CD8-positive, alpha-beta memory T cell (primary cell): ENCODE measurements at regions not wholly inside any gene's neighbourhood (a gene's known extent, or its start where the extent isn't known, plus 50 kb on each side); places are given as distances from the start of the nearest gene placed in this dataset.

Experiments used
- CTCF ChIA-PET: fragments of 350-600 bp; sonication (Branson Sonifier 250); formaldehyde crosslinking; loops from one replicate; lab custom pipeline; 2021; ENCODE audit warnings: antibody characterized with exemption; lab: Charles Lee
- POLR2A ChIA-PET: fragments of 350-600 bp; sonication (Branson Sonifier 250); formaldehyde crosslinking; loops from one replicate; lab custom pipeline; 2021; ENCODE audit warnings: antibody characterized with exemption; lab: Charles Lee
- DNase-seq, 5 donors: peaks; one replicate each; pipeline versions ENCODE4 v3.0.0 to v3.0.0-alpha.2; 2020 to 2022; ENCODE audit warnings: mixed read lengths in 1 of 5
- H3K27ac ChIP-seq: one replicate; pipeline ENCODE4 v1.7.0; 2013; ENCODE audit warnings: low read depth, mild to moderate bottlenecking, low read length, moderate library complexity
- H3K27me3 ChIP-seq: 2 replicates; pipeline ENCODE4 v1.7.0; 2013; ENCODE audit warnings: low read length, mild to moderate bottlenecking; ENCODE audit not compliant: insufficient read depth, poor library complexity, severe bottlenecking
- H3K36me3 ChIP-seq: 2 replicates; pipeline ENCODE4 v1.7.0; 2013; ENCODE audit warnings: mild to moderate bottlenecking, low read length, moderate library complexity; ENCODE audit not compliant: insufficient read depth
- H3K4me1 ChIP-seq: 2 replicates; pipeline ENCODE4 v1.7.0; 2013; ENCODE audit warnings: mild to moderate bottlenecking, low read length, moderate library complexity; ENCODE audit not compliant: insufficient read depth
- H3K4me3 ChIP-seq: 2 replicates; pipeline ENCODE4 v1.7.0; 2013; ENCODE audit warnings: mild to moderate bottlenecking, low read length
- H3K9me3 ChIP-seq: 2 replicates; pipeline ENCODE4 v1.7.0; 2013; ENCODE audit warnings: mild to moderate bottlenecking, low read length
- H3K27ac Mint-ChIP-seq, 8 donors: one replicate each; pipeline ENCODE4 v1.8.0; 2020 to 2021; ENCODE audit warnings: mixed read lengths in 8 of 8, mild to moderate bottlenecking in 6 of 8, inconsistent platforms in 3 of 8, moderate library complexity in 3 of 8
- H3K27me3 Mint-ChIP-seq, 2 donors: one replicate each; pipeline ENCODE4 v1.8.0; 2020 to 2021; ENCODE audit warnings: mixed read lengths in 2 of 2, mild to moderate bottlenecking in 1 of 2, moderate library complexity in 1 of 2
- H3K36me3 Mint-ChIP-seq, 3 donors: one replicate each; pipeline ENCODE4 v1.8.0; 2020 to 2021; ENCODE audit warnings: mixed read lengths in 3 of 3, inconsistent platforms in 1 of 3, mild to moderate bottlenecking in 1 of 3
- H3K4me1 Mint-ChIP-seq, 3 donors: one replicate each; pipeline ENCODE4 v1.8.0; 2020 to 2021; ENCODE audit warnings: mixed read lengths in 3 of 3, inconsistent platforms in 1 of 3, mild to moderate bottlenecking in 1 of 3
- H3K4me3 Mint-ChIP-seq, 7 donors: one replicate each; pipeline ENCODE4 v1.8.0; 2020 to 2021; ENCODE audit warnings: mixed read lengths in 7 of 7, mild to moderate bottlenecking in 6 of 7, moderate library complexity in 4 of 7, inconsistent platforms in 2 of 7
- H3K9me3 Mint-ChIP-seq, 5 donors: one replicate each; pipeline ENCODE4 v1.8.0; 2020 to 2022; ENCODE audit warnings: mixed read lengths in 5 of 5, mild to moderate bottlenecking in 3 of 5, moderate library complexity in 2 of 5, inconsistent platforms in 1 of 5

- Histone ChIP-seq H3K9me3 (no peaks in the 10 kb centered on the region), H3K4me1 (no peaks in the 10 kb centered on the region), H3K27ac (no peak overlapping the region), H3K27me3 (no peaks in the 10 kb centered on the region), H3K36me3 (no peaks in the 10 kb centered on the region), H3K4me3 (no peak overlapping the region)
- CTCF ChIA-PET = no interaction called here
- Mint-ChIP-seq H3K4me1 (no peaks in the 10 kb centered on the region), H3K27ac (no peak overlapping the region), H3K9me3 (peaks cover 0 to 6% (median 5%) of the 10 kb centered on the region in 5 donors), H3K4me3 (no peak overlapping the region), H3K36me3 (no peaks in the 10 kb centered on the region), H3K27me3 (no peaks in the 10 kb centered on the region)
- POLR2A ChIA-PET = no interaction called here
- DNase-seq = no peak
Observed at GRCh38 chr2:107027205-107027604, 141.2 kb upstream of the ST6GAL2 start.

GRCh38 chr2:107027810-107028209, 141.8 kb upstream of the ST6GAL2 start:
- no peaks in the 10 kb centered on the region for H3K4me1 Mint-ChIP-seq

DNA sequence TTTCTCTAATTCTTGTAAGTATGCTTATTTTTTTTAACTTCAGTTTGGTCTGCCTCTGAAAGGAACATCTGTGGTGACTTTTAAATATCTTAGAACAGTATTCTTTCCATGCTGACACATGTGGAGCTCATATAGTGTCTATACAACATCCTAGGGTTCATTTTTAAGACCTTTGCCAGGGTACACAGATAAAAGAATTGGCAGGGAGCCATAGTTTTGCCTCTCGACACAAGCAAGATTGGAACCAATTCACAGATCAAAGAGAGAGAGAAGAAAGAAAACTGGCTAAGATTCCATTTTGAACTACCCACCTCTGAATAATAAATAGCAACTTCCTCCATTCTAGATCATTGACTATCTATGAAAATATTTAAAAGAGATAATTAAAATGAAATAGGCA, 142.7 kb upstream of the ST6GAL2 start:
- Histone ChIP-seq H3K4me1 (no peaks in the 10 kb centered on the region), H3K4me3 (no peak overlapping the region), H3K27ac (no peak overlapping the region), H3K36me3 (no peaks in the 10 kb centered on the region), H3K9me3 (no peaks in the 10 kb centered on the region), H3K27me3 (no peaks in the 10 kb centered on the region)
- no peaks in the 10 kb centered on the region for H3K4me1 Mint-ChIP-seq
- H3K27me3 Mint-ChIP-seq = no peaks in the 10 kb centered on the region
- no peak for DNase-seq
- no peak overlapping the region for H3K4me3 Mint-ChIP-seq
- ChIA-PET CTCF (no interaction called here), POLR2A (no interaction called here)
- H3K36me3 Mint-ChIP-seq = no peaks in the 10 kb centered on the region
- no peak overlapping the region for H3K27ac Mint-ChIP-seq
- H3K9me3 Mint-ChIP-seq = peaks cover 0 to 6% (median 5%) of the 10 kb centered on the region in 5 donors

More at GRCh38 chr2:107027810-107028209, 141.8 kb upstream of the ST6GAL2 start:
- H3K27ac Mint-ChIP-seq = no peak overlapping the region
- peaks cover 0 to 6% (median 5%) of the 10 kb centered on the region in 5 donors for H3K9me3 Mint-ChIP-seq
- no peak for DNase-seq
- H3K9me3 ChIP-seq = no peaks in the 10 kb centered on the region
- ChIA-PET POLR2A (no interaction called here), CTCF (no interaction called here)
- H3K4me1 ChIP-seq = no peaks in the 10 kb centered on the region
- H3K36me3 Mint-ChIP-seq = no peaks in the 10 kb centered on the region
- H3K36me3 ChIP-seq = no peaks in the 10 kb centered on the region
- no peak overlapping the region for H3K4me3 Mint-ChIP-seq
- no peak overlapping the region for H3K4me3 ChIP-seq
- no peaks in the 10 kb centered on the region for H3K27me3 Mint-ChIP-seq
- H3K27ac ChIP-seq = no peak overlapping the region
- no peaks in the 10 kb centered on the region for H3K27me3 ChIP-seq

DNA sequence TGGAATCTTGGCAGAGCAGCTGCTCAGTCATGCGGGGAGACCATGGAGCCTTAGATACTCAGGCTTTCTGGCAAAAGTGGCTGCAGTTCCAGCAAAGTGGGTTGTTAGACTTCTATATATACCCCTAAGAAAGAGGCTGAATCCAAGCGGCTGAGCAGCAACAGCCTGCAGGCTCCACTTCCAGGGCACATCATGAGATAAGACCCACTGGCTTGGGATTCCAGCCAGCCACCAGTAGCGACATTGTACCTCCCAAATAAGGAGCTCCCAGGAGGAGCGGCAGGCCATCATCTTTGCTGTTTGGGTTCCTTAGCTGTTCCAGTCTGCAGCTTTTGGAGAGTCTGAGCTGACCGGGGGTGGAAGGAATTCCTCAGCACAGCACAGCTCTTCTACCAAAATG, 150.3 kb upstream of the ST6GAL2 start:
- Histone ChIP-seq H3K36me3 (no peaks in the 10 kb centered on the region), H3K27ac (no peak overlapping the region), H3K4me3 (no peak overlapping the region), H3K4me1 (no peaks in the 10 kb centered on the region), H3K9me3 (no peaks in the 10 kb centered on the region), H3K27me3 (no peaks in the 10 kb centered on the region)
- DNase-seq = no peak
- no peak overlapping the region for H3K27ac Mint-ChIP-seq
- H3K27me3 Mint-ChIP-seq = no peaks in the 10 kb centered on the region
- CTCF ChIA-PET = no interaction called here
- peaks cover 0 to 20% (median 9%) of the 10 kb centered on the region in 5 donors for H3K9me3 Mint-ChIP-seq
- H3K4me3 Mint-ChIP-seq = no peak overlapping the region
- no peaks in the 10 kb centered on the region for H3K36me3 Mint-ChIP-seq
- POLR2A ChIA-PET = no interaction called here
- H3K4me1 Mint-ChIP-seq = no peaks in the 10 kb centered on the region

DNA sequence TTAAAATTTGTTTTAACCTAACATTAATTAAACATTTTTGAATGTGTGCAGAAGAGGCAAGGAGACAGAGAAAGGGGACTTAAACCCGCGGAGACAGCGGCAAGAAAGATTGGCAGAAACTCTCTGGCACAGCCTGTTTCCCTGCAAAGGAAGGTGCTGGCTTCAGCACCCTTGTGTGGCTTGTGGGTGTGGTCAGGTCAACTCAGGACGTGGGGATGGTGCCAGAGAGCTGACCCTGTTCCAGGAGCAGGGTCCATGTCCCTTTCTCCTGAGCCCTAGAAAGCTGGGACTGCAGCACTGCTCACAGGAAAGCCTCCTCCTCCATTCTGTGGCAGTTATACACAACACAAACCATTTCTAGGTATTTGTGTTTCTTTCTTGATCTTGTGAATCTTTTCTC, 176.2 kb upstream of the ST6GAL2 start:
- no peaks in the 10 kb centered on the region for H3K36me3 ChIP-seq
- H3K4me1 Mint-ChIP-seq = no peaks in the 10 kb centered on the region
- no peak overlapping the region for H3K27ac ChIP-seq
- ChIA-PET CTCF (no interaction called here), POLR2A (no interaction called here)
- H3K27me3 Mint-ChIP-seq = no peaks in the 10 kb centered on the region
- no peak overlapping the region for H3K4me3 ChIP-seq
- DNase-seq = no peak
- H3K27me3 ChIP-seq = no peaks in the 10 kb centered on the region
- no peak overlapping the region for H3K4me3 Mint-ChIP-seq
- no peaks in the 10 kb centered on the region for H3K4me1 ChIP-seq
- H3K9me3 Mint-ChIP-seq = peaks cover 0 to 8% (median 3%) of the 10 kb centered on the region in 5 donors
- H3K27ac Mint-ChIP-seq = no peak overlapping the region
- no peaks in the 10 kb centered on the region for H3K36me3 Mint-ChIP-seq
- no peaks in the 10 kb centered on the region for H3K9me3 ChIP-seq

GRCh38 chr2:107062599-107063220, 176.7 kb upstream of the ST6GAL2 start:
- DNase-seq = no peak
- no peak overlapping the region for H3K27ac ChIP-seq
- Mint-ChIP-seq H3K27me3 (no peaks in the 10 kb centered on the region), H3K27ac (no peak overlapping the region), H3K4me1 (no peaks in the 10 kb centered on the region), H3K36me3 (no peaks in the 10 kb centered on the region), H3K4me3 (no peak overlapping the region), H3K9me3 (peaks cover 0 to 12% (median 3%) of the 10 kb centered on the region in 5 donors)
- ChIA-PET POLR2A (no interaction called here), CTCF (no interaction called here)
- H3K4me1 ChIP-seq = no peaks in the 10 kb centered on the region
- no peaks in the 10 kb centered on the region for H3K27me3 ChIP-seq
- H3K9me3 ChIP-seq = no peaks in the 10 kb centered on the region
- no peak overlapping the region for H3K4me3 ChIP-seq
- no peaks in the 10 kb centered on the region for H3K36me3 ChIP-seq

- ChIA-PET POLR2A (no interaction called here), CTCF (no interaction called here)
- H3K27ac Mint-ChIP-seq = no peak overlapping the region
- H3K9me3 Mint-ChIP-seq = peaks cover 0 to 12% (median 3%) of the 10 kb centered on the region in 5 donors
- no peaks in the 10 kb centered on the region for H3K36me3 Mint-ChIP-seq
- H3K27me3 Mint-ChIP-seq = no peaks in the 10 kb centered on the region
- H3K4me1 Mint-ChIP-seq = no peaks in the 10 kb centered on the region
- Histone ChIP-seq H3K36me3 (no peaks in the 10 kb centered on the region), H3K4me3 (no peak overlapping the region), H3K27ac (no peak overlapping the region), H3K4me1 (no peaks in the 10 kb centered on the region), H3K27me3 (no peaks in the 10 kb centered on the region), H3K9me3 (no peaks in the 10 kb centered on the region)
- no peak overlapping the region for H3K4me3 Mint-ChIP-seq
- no peak for DNase-seq
Observed at GRCh38 chr2:107063228-107063627, 177.3 kb upstream of the ST6GAL2 start.

GRCh38 chr2:107064750-107065149, 178.8 kb upstream of the ST6GAL2 start:
- Mint-ChIP-seq H3K36me3 (no peaks in the 10 kb centered on the region), H3K27me3 (no peaks in the 10 kb centered on the region), H3K9me3 (peaks cover 0 to 12% (median 3%) of the 10 kb centered on the region in 5 donors), H3K4me3 (no peak overlapping the region), H3K27ac (no peak overlapping the region), H3K4me1 (no peaks in the 10 kb centered on the region)
- Histone ChIP-seq H3K4me3 (no peak overlapping the region), H3K4me1 (no peaks in the 10 kb centered on the region), H3K9me3 (no peaks in the 10 kb centered on the region), H3K36me3 (no peaks in the 10 kb centered on the region), H3K27me3 (no peaks in the 10 kb centered on the region), H3K27ac (no peak overlapping the region)
- POLR2A ChIA-PET = no interaction called here
- CTCF ChIA-PET = no interaction called here
- no peak for DNase-seq
